PC-9 (cell line): ENCODE measurements at regions not wholly inside any gene's neighbourhood (a gene's known extent, or its start where the extent isn't known, plus 50 kb on each side); places are given as distances from the start of the nearest gene placed in this dataset.
"Not testable (repeated sequence)": the region's sequence is repeated elsewhere in the genome, so short reads cannot be mapped to it uniquely, and the experiment has no call there.

Source experiments
- EZH2 ChIP-seq: fragments of 200-600 bp; sonication (generic); IDR thresholded peaks from 2 replicates; pipeline ENCODE4 v1.8.0; 2017; ENCODE audit warnings: antibody characterized with exemption, low read depth
- TF ChIP-seq, protein P1 (sequence below): fragments of 200-600 bp; sonication (generic); conservative IDR thresholded peaks from 2 replicates; pipeline ENCODE4 v1.6.1; 2017; ENCODE audit warnings: mixed run types, antibody characterized with exemption, mild to moderate bottlenecking, moderate library complexity

DNA sequence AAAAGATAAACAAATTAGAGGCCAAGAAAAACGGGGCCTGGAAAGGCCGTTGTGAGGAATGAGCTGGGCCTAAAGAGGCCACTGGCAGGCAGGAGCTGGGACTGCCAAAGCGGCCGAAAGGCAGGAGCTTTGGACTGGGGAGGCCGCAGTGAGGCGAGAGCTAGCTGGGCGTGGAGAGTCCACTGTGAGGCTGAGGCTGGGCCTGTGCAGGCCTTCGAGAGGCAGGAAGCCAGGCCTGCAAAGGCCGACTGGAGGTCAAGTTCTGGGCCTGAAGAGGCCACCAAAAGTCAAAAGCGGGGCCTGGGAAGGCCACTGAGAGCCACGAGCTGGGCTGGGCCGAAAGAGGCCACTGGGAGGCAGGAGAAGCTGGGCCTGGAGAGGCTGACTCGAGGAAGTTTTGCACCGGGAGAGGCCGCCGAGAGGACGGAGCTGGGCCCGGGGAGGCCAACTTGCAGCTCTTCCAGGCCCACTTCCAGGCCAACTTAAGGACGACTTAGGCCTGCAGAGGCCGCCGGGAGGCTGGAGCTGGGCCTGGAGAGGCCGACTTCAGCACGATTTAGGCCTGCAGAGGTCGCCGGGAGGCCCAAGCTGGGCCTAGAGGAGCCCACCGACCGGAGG lies 121.8 kb downstream of the SEPTIN14 start:
- TF ChIP-seq, protein P1, sequence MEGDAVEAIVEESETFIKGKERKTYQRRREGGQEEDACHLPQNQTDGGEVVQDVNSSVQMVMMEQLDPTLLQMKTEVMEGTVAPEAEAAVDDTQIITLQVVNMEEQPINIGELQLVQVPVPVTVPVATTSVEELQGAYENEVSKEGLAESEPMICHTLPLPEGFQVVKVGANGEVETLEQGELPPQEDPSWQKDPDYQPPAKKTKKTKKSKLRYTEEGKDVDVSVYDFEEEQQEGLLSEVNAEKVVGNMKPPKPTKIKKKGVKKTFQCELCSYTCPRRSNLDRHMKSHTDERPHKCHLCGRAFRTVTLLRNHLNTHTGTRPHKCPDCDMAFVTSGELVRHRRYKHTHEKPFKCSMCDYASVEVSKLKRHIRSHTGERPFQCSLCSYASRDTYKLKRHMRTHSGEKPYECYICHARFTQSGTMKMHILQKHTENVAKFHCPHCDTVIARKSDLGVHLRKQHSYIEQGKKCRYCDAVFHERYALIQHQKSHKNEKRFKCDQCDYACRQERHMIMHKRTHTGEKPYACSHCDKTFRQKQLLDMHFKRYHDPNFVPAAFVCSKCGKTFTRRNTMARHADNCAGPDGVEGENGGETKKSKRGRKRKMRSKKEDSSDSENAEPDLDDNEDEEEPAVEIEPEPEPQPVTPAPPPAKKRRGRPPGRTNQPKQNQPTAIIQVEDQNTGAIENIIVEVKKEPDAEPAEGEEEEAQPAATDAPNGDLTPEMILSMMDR = not testable (repeated sequence)
- TF ChIP-seq EZH2 = not testable (repeated sequence)
